ENCODE measurements at regions not wholly inside any gene's neighbourhood (a gene's known extent, or its start where the extent isn't known, plus 50 kb on each side); places are given as distances from the start of the nearest gene placed in this dataset.

DNA sequence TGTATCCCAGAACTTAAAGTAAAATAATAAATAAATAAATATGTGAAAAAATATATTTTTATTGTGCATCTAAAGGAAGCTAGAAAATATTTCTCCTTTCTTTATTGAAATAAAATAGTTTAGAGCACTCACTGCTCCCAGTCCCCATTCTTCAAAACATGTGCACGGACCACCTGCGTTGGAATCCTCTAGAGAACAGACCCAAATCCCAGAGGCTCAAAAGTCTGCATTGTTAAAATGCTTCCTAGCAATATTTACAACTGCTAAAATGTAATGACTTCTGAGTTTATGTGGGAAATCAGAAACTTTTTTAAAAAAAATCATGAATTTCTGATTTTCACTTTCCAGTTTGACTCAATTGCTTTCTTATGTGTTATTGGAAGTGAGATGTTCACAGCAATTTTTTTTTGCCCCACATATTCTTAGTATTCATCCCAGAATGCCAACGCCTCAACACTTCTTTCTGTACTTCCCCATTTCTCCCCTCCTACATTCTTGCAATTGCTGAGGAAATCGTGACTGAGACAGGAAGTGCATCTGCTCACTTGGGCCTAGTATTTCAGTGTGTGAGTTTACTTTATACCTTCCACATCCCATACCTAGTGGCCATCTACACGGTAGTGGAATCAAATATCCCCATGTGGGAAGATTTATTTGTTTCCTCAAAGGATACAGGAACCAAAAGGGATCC is 116.0 kb upstream of the FLRT2 start:
- no peak for TF ChIP-seq EZH2 (IDR thresholded peaks at IDR 0.05; ENCODE audit: borderline replicate concordance, low read length)
- no peak for TF ChIP-seq CTCF (IDR thresholded peaks at IDR 0.05; ENCODE audit: low read length)
